Parathyroid adenoma (tissue), 2 donors: ENCODE measurements at regions not wholly inside any gene's neighbourhood (a gene's known extent, or its start where the extent isn't known, plus 50 kb on each side); places are given as distances from the start of the nearest gene placed in this dataset.

Source experiments
- H2AFZ ChIP-seq: fragments of 300-600 bp; sonication (generic); one replicate; pipeline ENCODE4 v1.7.0; 2017; ENCODE audit warnings: antibody characterized with exemption, mild to moderate bottlenecking
- H3K27ac ChIP-seq: fragments of 300-600 bp; sonication (generic); one replicate; pipeline ENCODE4 v1.7.0; 2017
- H3K27me3 ChIP-seq: fragments of 300-600 bp; sonication (generic); one replicate; pipeline ENCODE4 v1.7.0; 2017; ENCODE audit warnings: low read length; ENCODE audit not compliant: control insufficient read depth, insufficient read depth
- H3K36me3 ChIP-seq: fragments of 300-600 bp; sonication (generic); one replicate; pipeline ENCODE4 v1.7.0; 2017; ENCODE audit warnings: low read length; ENCODE audit not compliant: control insufficient read depth, insufficient read depth
- H3K4me1 ChIP-seq: fragments of 300-600 bp; sonication (generic); one replicate; pipeline ENCODE4 v1.7.0; 2017; ENCODE audit warnings: control low read depth
- H3K4me2 ChIP-seq: fragments of 300-600 bp; sonication (generic); one replicate; pipeline ENCODE4 v1.7.0; 2017; ENCODE audit warnings: low read length
- H3K4me3 ChIP-seq: fragments of 300-600 bp; sonication (generic); one replicate; pipeline ENCODE4 v1.7.0; 2017; ENCODE audit warnings: low read depth, low read length
- H3K79me2 ChIP-seq: fragments of 300-600 bp; sonication (generic); one replicate; pipeline ENCODE4 v1.7.0; 2017; ENCODE audit warnings: control low read depth
- H3K9ac ChIP-seq: fragments of 300-600 bp; sonication (generic); one replicate; pipeline ENCODE4 v1.7.0; 2017; ENCODE audit warnings: mild to moderate bottlenecking
- H3K9me3 ChIP-seq: fragments of 300-600 bp; sonication (generic); one replicate; pipeline ENCODE4 v1.7.0; 2017; ENCODE audit warnings: low read length; ENCODE audit not compliant: control insufficient read depth
- TF ChIP-seq, protein P1 (sequence below): fragments of 300-600 bp; sonication (generic); IDR thresholded peaks from one replicate; pipeline ENCODE4 v1.7.0; 2017; ENCODE audit warnings: antibody characterized with exemption, mild to moderate bottlenecking
- donor health status: primary hyperparathyroidism.

DNA sequence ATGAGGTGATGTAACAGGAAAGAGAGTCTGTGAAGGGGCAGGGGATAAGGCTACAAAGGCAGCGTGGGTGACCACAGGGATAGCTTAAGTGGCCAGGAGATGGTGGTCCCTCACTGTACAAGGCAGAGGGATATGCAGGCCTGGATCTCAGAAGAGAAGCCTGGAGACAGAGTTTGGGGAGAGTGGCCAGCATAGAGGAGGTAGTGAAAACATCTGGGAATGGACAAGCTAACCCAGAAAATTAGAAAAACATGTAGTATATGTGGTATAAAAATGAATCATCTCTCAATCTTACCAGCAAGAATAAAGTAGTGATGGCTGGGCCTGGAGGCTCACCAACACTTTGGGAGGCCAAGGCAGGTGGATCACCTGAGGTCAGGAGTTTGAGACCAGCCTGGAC lies 349.2 kb upstream of the KLF4 start:
- H3K27ac ChIP-seq: no peak overlapping the region
- H3K4me1 ChIP-seq: no peaks in the 10 kb centered on the region
- no peaks in the 10 kb centered on the region for H3K36me3 ChIP-seq
- no peak overlapping the region for H2AFZ ChIP-seq
- H3K9ac ChIP-seq: no peak overlapping the region
- H3K79me2 ChIP-seq: no peaks in the 10 kb centered on the region
- no peak overlapping the region for H3K4me3 ChIP-seq
- no peak overlapping the region for H3K4me2 ChIP-seq
- H3K9me3 ChIP-seq: no peaks in the 10 kb centered on the region
- TF ChIP-seq, protein P1, sequence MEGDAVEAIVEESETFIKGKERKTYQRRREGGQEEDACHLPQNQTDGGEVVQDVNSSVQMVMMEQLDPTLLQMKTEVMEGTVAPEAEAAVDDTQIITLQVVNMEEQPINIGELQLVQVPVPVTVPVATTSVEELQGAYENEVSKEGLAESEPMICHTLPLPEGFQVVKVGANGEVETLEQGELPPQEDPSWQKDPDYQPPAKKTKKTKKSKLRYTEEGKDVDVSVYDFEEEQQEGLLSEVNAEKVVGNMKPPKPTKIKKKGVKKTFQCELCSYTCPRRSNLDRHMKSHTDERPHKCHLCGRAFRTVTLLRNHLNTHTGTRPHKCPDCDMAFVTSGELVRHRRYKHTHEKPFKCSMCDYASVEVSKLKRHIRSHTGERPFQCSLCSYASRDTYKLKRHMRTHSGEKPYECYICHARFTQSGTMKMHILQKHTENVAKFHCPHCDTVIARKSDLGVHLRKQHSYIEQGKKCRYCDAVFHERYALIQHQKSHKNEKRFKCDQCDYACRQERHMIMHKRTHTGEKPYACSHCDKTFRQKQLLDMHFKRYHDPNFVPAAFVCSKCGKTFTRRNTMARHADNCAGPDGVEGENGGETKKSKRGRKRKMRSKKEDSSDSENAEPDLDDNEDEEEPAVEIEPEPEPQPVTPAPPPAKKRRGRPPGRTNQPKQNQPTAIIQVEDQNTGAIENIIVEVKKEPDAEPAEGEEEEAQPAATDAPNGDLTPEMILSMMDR: no peak
- H3K27me3 ChIP-seq: no peaks in the 10 kb centered on the region

DNA sequence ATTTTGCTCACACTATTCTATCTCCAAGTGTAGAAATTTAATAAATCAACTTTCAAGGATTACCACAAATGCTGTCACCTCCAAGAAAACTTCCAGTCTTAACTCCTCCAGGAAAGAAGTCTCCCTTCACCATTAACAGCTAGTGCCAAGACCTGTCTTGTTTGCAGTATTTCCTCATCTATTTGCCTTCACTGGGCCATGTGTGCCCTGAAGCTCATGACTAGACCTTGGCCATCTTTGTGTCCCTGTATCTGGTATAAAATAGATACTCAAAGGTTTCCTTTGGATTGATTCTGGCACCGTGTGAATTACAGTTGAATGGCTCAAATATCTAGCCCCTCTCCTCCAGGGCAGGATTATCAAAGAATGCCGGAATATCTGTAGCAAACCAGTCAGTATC lies 346.7 kb upstream of the KLF4 start:
- H3K27ac ChIP-seq: no peak overlapping the region

DNA sequence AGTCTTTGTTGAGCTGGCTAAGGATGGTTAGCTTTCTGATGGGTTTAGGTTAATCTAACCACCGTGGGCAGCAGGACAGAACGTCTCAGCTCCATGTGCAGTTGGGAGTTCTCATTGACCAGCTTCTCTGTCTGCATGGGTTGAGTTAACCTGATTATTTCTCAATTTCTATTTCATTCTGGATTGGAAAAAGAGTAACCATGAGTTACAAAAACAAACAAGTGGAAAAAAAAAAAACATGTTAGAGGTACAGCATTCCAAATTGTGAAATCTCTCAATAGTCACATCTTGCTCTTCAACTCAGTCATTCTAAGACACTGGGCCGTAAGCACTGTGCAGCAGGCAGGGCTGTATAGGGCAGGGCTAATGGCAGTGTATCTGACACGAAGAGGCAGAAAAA lies 343.7 kb upstream of the KLF4 start:
- H3K36me3 ChIP-seq: no peaks in the 10 kb centered on the region
- no peak overlapping the region for H2AFZ ChIP-seq
- H3K9ac ChIP-seq: no peak overlapping the region

More for the DNA sequence above, 346.7 kb upstream of the KLF4 start:
- Histone ChIP-seq H3K79me2 (no peaks in the 10 kb centered on the region), H2AFZ (no peak overlapping the region), H3K4me3 (no peak overlapping the region), H3K36me3 (no peaks in the 10 kb centered on the region), H3K9ac (no peak overlapping the region), H3K9me3 (no peaks in the 10 kb centered on the region), H3K4me1 (no peaks in the 10 kb centered on the region), H3K4me2 (no peak overlapping the region), H3K27me3 (no peaks in the 10 kb centered on the region)
- TF ChIP-seq, protein P1: no peak

DNA sequence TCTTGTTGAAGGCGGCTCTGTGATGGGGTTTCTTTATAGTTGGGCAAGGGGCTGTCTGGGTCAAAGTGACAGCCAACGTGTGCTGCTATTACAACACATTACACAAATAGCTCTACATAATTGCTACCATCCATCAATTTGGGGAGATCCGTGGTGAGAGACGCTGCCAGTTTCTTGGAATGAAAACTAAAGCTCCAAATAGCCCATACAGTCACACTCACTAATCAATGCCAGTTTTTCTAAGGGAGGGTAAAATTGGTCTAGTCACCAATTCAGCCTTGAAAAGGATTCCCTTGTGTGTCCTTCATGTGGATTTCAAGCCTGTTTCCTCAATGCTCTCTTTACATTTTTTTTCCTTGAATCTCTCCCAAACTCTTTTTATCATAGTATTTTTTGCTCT lies 343.3 kb upstream of the KLF4 start:
- no peaks in the 10 kb centered on the region for H3K36me3 ChIP-seq
- TF ChIP-seq, protein P1: no peak
- H3K9ac ChIP-seq: no peak overlapping the region
- H3K9me3 ChIP-seq: no peaks in the 10 kb centered on the region
- H2AFZ ChIP-seq: no peak overlapping the region
- H3K27ac ChIP-seq: no peak overlapping the region
- no peaks in the 10 kb centered on the region for H3K79me2 ChIP-seq
- no peak overlapping the region for H3K4me2 ChIP-seq
- H3K4me3 ChIP-seq: no peak overlapping the region
- H3K4me1 ChIP-seq: no peaks in the 10 kb centered on the region
- no peaks in the 10 kb centered on the region for H3K27me3 ChIP-seq

More for the DNA sequence above, 343.7 kb upstream of the KLF4 start:
- no peak overlapping the region for H3K4me3 ChIP-seq
- H3K27ac ChIP-seq: no peak overlapping the region
- no peaks in the 10 kb centered on the region for H3K79me2 ChIP-seq
- H3K9me3 ChIP-seq: no peaks in the 10 kb centered on the region
- TF ChIP-seq, protein P1: no peak
- H3K27me3 ChIP-seq: no peaks in the 10 kb centered on the region
- H3K4me2 ChIP-seq: no peak overlapping the region
- H3K4me1 ChIP-seq: no peaks in the 10 kb centered on the region

DNA sequence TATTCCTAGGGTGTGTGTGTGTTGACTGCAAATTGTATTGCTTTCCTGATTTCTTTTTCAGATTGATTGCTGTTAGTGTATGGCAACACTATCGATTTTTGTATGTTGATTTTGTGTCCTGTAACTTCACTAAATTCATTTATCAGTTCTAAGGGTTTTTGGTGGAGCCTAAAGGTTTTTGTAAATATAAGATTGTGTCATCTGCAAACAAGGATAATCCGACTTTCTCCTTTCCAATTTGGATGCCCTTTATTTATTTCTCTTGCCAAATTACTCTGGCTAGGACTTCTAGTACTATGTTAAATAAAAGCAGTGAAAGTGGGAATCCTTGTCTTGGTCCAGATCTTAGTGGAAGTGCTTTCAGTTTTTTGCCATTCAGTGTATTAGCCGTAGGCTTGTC lies 340.9 kb upstream of the KLF4 start:
- TF ChIP-seq, protein P1: no peak
- no peak overlapping the region for H2AFZ ChIP-seq

More for the DNA sequence above, 340.9 kb upstream of the KLF4 start:
- no peaks in the 10 kb centered on the region for H3K27me3 ChIP-seq
- H3K36me3 ChIP-seq: no peaks in the 10 kb centered on the region
- H3K9ac ChIP-seq: no peak overlapping the region
- H3K79me2 ChIP-seq: no peaks in the 10 kb centered on the region
- no peaks in the 10 kb centered on the region for H3K4me1 ChIP-seq
- H3K27ac ChIP-seq: no peak overlapping the region
- H3K9me3 ChIP-seq: no peaks in the 10 kb centered on the region
- H3K4me2 ChIP-seq: no peak overlapping the region
- H3K4me3 ChIP-seq: no peak overlapping the region
